ENCODE measurements at regions not wholly inside any gene's neighbourhood (a gene's known extent, or its start where the extent isn't known, plus 50 kb on each side); places are given as distances from the start of the nearest gene placed in this dataset.

DNA sequence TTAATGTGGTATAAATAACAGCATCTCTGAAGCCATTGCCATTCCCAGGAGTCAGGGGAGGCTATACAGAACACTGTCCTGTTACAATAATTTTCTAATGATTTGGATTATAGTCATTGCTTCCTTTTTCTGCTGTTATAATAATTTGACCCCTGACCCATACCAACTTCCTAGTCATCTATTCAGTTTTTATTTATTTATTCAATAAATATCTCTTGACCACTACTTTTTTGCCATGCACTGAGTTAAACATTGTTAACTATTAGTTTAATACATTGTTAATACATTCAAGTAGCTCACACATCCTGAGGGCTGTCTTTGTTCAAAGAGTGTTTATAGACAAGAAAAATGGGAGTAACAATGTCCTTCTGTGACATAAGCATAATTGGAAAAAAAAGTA, 235.5 kb upstream of the MEOX2 start:
- TF ChIP-seq POLR2A (IDR thresholded peaks at IDR 0.05) (no peak), POLR2AphosphoS5 (IDR thresholded peaks at IDR 0.05; ENCODE audit: insufficient read depth in 1 of 2, low read depth in 1 of 2) (no peak)
- TF ChIP-seq, protein P1, sequence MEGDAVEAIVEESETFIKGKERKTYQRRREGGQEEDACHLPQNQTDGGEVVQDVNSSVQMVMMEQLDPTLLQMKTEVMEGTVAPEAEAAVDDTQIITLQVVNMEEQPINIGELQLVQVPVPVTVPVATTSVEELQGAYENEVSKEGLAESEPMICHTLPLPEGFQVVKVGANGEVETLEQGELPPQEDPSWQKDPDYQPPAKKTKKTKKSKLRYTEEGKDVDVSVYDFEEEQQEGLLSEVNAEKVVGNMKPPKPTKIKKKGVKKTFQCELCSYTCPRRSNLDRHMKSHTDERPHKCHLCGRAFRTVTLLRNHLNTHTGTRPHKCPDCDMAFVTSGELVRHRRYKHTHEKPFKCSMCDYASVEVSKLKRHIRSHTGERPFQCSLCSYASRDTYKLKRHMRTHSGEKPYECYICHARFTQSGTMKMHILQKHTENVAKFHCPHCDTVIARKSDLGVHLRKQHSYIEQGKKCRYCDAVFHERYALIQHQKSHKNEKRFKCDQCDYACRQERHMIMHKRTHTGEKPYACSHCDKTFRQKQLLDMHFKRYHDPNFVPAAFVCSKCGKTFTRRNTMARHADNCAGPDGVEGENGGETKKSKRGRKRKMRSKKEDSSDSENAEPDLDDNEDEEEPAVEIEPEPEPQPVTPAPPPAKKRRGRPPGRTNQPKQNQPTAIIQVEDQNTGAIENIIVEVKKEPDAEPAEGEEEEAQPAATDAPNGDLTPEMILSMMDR (IDR thresholded peaks at IDR 0.05) = no peak

Measured in vagina (tissue), 2 donors.